ENCODE measurements at regions not wholly inside any gene's neighbourhood (a gene's known extent, or its start where the extent isn't known, plus 50 kb on each side); places are given as distances from the start of the nearest gene placed in this dataset.
"Not testable (repeated sequence)": the region's sequence is repeated elsewhere in the genome, so short reads cannot be mapped to it uniquely, and the experiment has no call there.

GRCh38 chr4:107348188-107349050 is 312.3 kb upstream of the DKK2 start:
- H3K9me3 ChIP-seq, result no peaks in the 10 kb centered on the region
- no peaks in the 10 kb centered on the region for H3K27me3 ChIP-seq
- ATAC-seq, result no peak
- no peak for DNase-seq
- H3K36me3 ChIP-seq, result no peaks in the 10 kb centered on the region
- no peaks in the 10 kb centered on the region for H3K4me1 ChIP-seq
- no peak overlapping the region for H3K27ac ChIP-seq
- TF ChIP-seq, protein P1, sequence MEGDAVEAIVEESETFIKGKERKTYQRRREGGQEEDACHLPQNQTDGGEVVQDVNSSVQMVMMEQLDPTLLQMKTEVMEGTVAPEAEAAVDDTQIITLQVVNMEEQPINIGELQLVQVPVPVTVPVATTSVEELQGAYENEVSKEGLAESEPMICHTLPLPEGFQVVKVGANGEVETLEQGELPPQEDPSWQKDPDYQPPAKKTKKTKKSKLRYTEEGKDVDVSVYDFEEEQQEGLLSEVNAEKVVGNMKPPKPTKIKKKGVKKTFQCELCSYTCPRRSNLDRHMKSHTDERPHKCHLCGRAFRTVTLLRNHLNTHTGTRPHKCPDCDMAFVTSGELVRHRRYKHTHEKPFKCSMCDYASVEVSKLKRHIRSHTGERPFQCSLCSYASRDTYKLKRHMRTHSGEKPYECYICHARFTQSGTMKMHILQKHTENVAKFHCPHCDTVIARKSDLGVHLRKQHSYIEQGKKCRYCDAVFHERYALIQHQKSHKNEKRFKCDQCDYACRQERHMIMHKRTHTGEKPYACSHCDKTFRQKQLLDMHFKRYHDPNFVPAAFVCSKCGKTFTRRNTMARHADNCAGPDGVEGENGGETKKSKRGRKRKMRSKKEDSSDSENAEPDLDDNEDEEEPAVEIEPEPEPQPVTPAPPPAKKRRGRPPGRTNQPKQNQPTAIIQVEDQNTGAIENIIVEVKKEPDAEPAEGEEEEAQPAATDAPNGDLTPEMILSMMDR (IDR thresholded peaks at IDR 0.05), result no peak
- H3K4me3 ChIP-seq, result no peak overlapping the region
- intact Hi-C loops (cut with DNase I), result no loop called here

GRCh38 chr4:107333518-107333917 is 297.4 kb upstream of the DKK2 start:
- H3K27me3 ChIP-seq, result no peaks in the 10 kb centered on the region
- no peaks in the 10 kb centered on the region for H3K4me1 ChIP-seq
- peaks cover 0 to 22% of the 10 kb centered on the region in 2 donors for H3K9me3 ChIP-seq
- no peaks in the 10 kb centered on the region for H3K36me3 ChIP-seq
- DNase-seq (no peak), ATAC-seq (no peak)
- intact Hi-C loops (cut with DNase I), result no loop called here
- H3K4me3 ChIP-seq, result no peak overlapping the region
- TF ChIP-seq, protein P1 (IDR thresholded peaks at IDR 0.05), result no peak
- H3K27ac ChIP-seq, result no peak overlapping the region

GRCh38 chr4:107332656-107333055 is 296.5 kb upstream of the DKK2 start:
- not testable (repeated sequence) for ATAC-seq, H3K27ac ChIP-seq

DNA sequence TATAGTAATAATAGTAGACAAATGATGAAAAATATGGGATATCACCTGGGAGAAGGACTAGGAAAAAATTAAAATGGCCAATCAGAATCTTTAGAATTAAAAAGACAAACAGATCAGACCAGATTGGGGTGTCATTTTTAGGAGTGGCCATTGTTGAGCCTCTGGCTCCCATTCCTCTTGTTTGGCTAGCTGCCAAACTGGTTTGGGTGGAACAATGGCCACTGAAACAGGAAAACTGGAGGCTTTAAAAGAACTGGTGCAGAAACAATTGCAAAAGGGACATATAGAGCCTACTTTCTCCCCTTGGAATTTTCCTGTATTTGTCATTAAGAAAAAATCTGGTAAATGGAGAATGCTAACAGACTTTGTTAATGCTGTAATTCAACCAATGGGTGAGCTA is 294.8 kb upstream of the DKK2 start:
- intact Hi-C loops (cut with DNase I), result no loop called here
- no peak for ATAC-seq
- no peak for DNase-seq
- Histone ChIP-seq H3K27me3 (no peaks in the 10 kb centered on the region), H3K27ac (no peak overlapping the region), H3K9me3 (peaks cover 0 to 35% of the 10 kb centered on the region in 2 donors), H3K4me1 (no peaks in the 10 kb centered on the region), H3K4me3 (no peak overlapping the region), H3K36me3 (no peaks in the 10 kb centered on the region)
- TF ChIP-seq, protein P1 (IDR thresholded peaks at IDR 0.05), result no peak

More at GRCh38 chr4:107332656-107333055, 296.5 kb upstream of the DKK2 start:
- H3K4me3 ChIP-seq; H3K4me1 ChIP-seq; H3K27me3 ChIP-seq; intact Hi-C loops (cut with DNase I); H3K36me3 ChIP-seq; DNase-seq: not testable (repeated sequence)
- peaks cover 0 to 31% of the 10 kb centered on the region in 2 donors for H3K9me3 ChIP-seq

GRCh38 chr4:107319386-107319785 is 283.3 kb upstream of the DKK2 start:
- Histone ChIP-seq H3K27me3 (no peaks in the 10 kb centered on the region), H3K4me1 (no peaks in the 10 kb centered on the region), H3K36me3 (no peaks in the 10 kb centered on the region), H3K27ac (no peak overlapping the region), H3K4me3 (no peak overlapping the region), H3K9me3 (peaks cover 0 to 3% of the 10 kb centered on the region in 2 donors)
- TF ChIP-seq, protein P1 (IDR thresholded peaks at IDR 0.05), result no peak
- DNase-seq (no peak), ATAC-seq (no peak)
- intact Hi-C loops (cut with DNase I), result no loop called here
